GM23338 (cell line): ENCODE measurements at regions not wholly inside any gene's neighbourhood (a gene's known extent, or its start where the extent isn't known, plus 50 kb on each side); places are given as distances from the start of the nearest gene placed in this dataset.

ENCODE experiments used
- ATAC-seq: fragments of 200-7000 bp; cut with Tn5 transposase; 3 replicates; pipeline ENCODE4 v1.9.1; 2020
- DNase-seq: peaks from one replicate; pipeline ENCODE4 v3.0.0-alpha.2; 2015; ENCODE audit warnings: low spot score
- H2AFZ ChIP-seq: fragments of 200-600 bp; sonication (generic); 2 replicates; pipeline ENCODE4 v1.8.0; 2016; ENCODE audit warnings: antibody characterized with exemption, mild to moderate bottlenecking, moderate library complexity
- H3F3A ChIP-seq: fragments of 200-600 bp; sonication (generic); replicated peaks from 2 replicates; pipeline ENCODE4 v1.8.0; 2017; ENCODE audit warnings: antibody characterized with exemption, mixed run types, low read depth
- H3K27ac ChIP-seq: fragments of 200-600 bp; sonication (generic); 2 replicates; pipeline ENCODE4 v1.6.1; 2016; ENCODE audit warnings: low read depth
- H3K27me3 ChIP-seq: fragments of 200-600 bp; sonication (generic); 2 replicates; pipeline ENCODE4 v1.8.0; 2016; ENCODE audit warnings: mild to moderate bottlenecking, mixed run types, moderate library complexity; ENCODE audit not compliant: insufficient read depth
- H3K36me3 ChIP-seq: fragments of 200-600 bp; sonication (generic); 2 replicates; pipeline ENCODE4 v1.8.0; 2016; ENCODE audit warnings: mild to moderate bottlenecking; ENCODE audit not compliant: insufficient read depth
- H3K4me1 ChIP-seq: fragments of 200-600 bp; sonication (generic); 2 replicates; pipeline ENCODE4 v1.8.0; 2016; ENCODE audit warnings: mild to moderate bottlenecking, moderate library complexity; ENCODE audit not compliant: insufficient read depth
- H3K4me2 ChIP-seq: fragments of 200-600 bp; sonication (generic); 2 replicates; pipeline ENCODE4 v1.7.1; 2017; ENCODE audit warnings: mixed run types
- H3K4me3 ChIP-seq: fragments of 200-600 bp; sonication (generic); 2 replicates; pipeline ENCODE4 v1.6.1; 2016; ENCODE audit warnings: mixed run types
- H3K79me2 ChIP-seq: fragments of 200-600 bp; sonication (generic); replicated peaks from 2 replicates; pipeline ENCODE4 v1.8.0; 2017; ENCODE audit warnings: mild to moderate bottlenecking; ENCODE audit not compliant: insufficient read depth
- H3K9me2 ChIP-seq: fragments of 200-600 bp; sonication (generic); 2 replicates; pipeline ENCODE4 v1.8.0; 2017; ENCODE audit not compliant: insufficient read depth
- H4K20me1 ChIP-seq: fragments of 200-600 bp; sonication (generic); replicated peaks from 2 replicates; pipeline ENCODE4 v1.8.0; 2017; ENCODE audit warnings: mild to moderate bottlenecking; ENCODE audit not compliant: insufficient read depth
- H3K27ac Mint-ChIP-seq: 2 replicates; pipeline ENCODE4 v1.8.0; 2020; ENCODE audit warnings: inconsistent platforms, mild to moderate bottlenecking, moderate library complexity, mixed read lengths
- H3K27me3 Mint-ChIP-seq: 3 replicates; pipeline ENCODE4 v1.8.0; 2022; ENCODE audit warnings: low read depth, mild to moderate bottlenecking, moderate library complexity, mixed read lengths, inconsistent platforms; ENCODE audit not compliant: insufficient read depth, poor library complexity
- H3K36me3 Mint-ChIP-seq: 3 replicates; pipeline ENCODE4 v1.8.0; 2021; ENCODE audit warnings: low read depth, mild to moderate bottlenecking, inconsistent platforms, moderate library complexity, mixed read lengths
- H3K4me1 Mint-ChIP-seq: 3 replicates; pipeline ENCODE4 v1.8.0; 2020; ENCODE audit warnings: mild to moderate bottlenecking, inconsistent platforms, mixed read lengths
- H3K4me3 Mint-ChIP-seq: 3 replicates; pipeline ENCODE4 v1.8.0; 2021; ENCODE audit warnings: moderate library complexity, mild to moderate bottlenecking, inconsistent platforms, mixed read lengths
- H3K9me3 Mint-ChIP-seq: 3 replicates; pipeline ENCODE4 v1.8.0; 2020; ENCODE audit warnings: moderate library complexity, mild to moderate bottlenecking, inconsistent platforms, mixed read lengths
- CREB1 ChIP-seq: fragments of 250-450 bp; sonication (Bioruptor Pico); IDR thresholded peaks from 2 replicates; pipeline ENCODE4 v1.5.0; 2020; ENCODE audit warnings: low read depth, mild to moderate bottlenecking, moderate library complexity
- ETS1 ChIP-seq: IDR thresholded peaks from 2 replicates; pipeline ENCODE4 v1.6.1; 2016; ENCODE audit warnings: antibody characterized with exemption
- EZH2 ChIP-seq: fragments of 200-600 bp; sonication (generic); IDR thresholded peaks from one replicate; pipeline ENCODE4 v1.8.0; 2017; ENCODE audit warnings: antibody characterized with exemption, mild to moderate bottlenecking, low read depth; ENCODE audit not compliant: unreplicated experiment
- EZH2phosphoT487 ChIP-seq: fragments of 200-600 bp; sonication (generic); IDR thresholded peaks from one replicate; pipeline ENCODE4 v1.8.1; 2018; ENCODE audit warnings: antibody characterized with exemption; ENCODE audit not compliant: unreplicated experiment
- JUNB ChIP-seq: IDR thresholded peaks from one replicate; pipeline ENCODE4 v1.6.1; 2016; ENCODE audit warnings: antibody characterized with exemption; ENCODE audit not compliant: unreplicated experiment
- NANOG ChIP-seq: IDR thresholded peaks from 2 replicates; pipeline ENCODE4 v1.6.1; 2016; ENCODE audit warnings: antibody characterized with exemption, borderline replicate concordance
- POLR2AphosphoS5 ChIP-seq: IDR thresholded peaks from 2 replicates; pipeline ENCODE4 v1.6.1; 2016; ENCODE audit warnings: antibody characterized with exemption, low read depth
- ZNF331 ChIP-seq: fragments of 250-450 bp; sonication (Bioruptor Pico); IDR thresholded peaks from 2 replicates; pipeline ENCODE4 v1.5.0; 2020; ENCODE audit warnings: low read depth, mild to moderate bottlenecking, moderate library complexity
- ZNF462 ChIP-seq: fragments of 250-450 bp; sonication (Bioruptor Pico); IDR thresholded peaks from 2 replicates; pipeline ENCODE4 v1.5.0; 2020; ENCODE audit warnings: mild to moderate bottlenecking, moderate library complexity
- TF ChIP-seq, protein P1 (sequence below): IDR thresholded peaks from one replicate; pipeline ENCODE4 v1.6.1; 2018; ENCODE audit warnings: antibody characterized with exemption; ENCODE audit not compliant: unreplicated experiment

DNA sequence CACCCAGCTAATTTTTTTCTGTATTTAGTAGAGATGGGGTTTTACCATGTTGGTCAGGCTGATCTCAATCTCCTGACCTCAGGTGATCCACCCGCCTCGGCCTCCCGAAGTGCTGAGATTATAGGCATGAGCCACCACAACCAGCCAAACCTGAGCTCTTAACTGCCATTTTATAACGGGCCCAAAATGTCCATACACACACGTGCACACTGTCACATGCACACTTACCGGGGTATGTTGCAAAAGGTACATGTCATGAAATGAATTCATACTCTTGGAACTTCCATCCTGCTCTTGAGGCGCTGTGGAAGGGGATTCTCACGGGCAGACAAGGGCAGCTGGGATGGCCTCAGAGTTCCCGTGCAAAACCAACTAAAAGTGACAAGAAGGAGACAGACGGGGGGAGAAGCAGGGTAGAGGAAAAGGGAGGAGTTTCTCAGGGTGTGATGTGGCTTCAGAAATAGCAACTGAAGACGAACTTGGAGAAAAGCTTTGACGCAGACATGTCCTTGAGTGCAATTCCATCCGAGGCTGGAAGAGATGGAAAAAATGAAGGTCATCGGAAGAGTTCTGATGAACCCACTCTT, 110.9 kb downstream of the BDH1 start (continued):
- TF ChIP-seq, protein P1, sequence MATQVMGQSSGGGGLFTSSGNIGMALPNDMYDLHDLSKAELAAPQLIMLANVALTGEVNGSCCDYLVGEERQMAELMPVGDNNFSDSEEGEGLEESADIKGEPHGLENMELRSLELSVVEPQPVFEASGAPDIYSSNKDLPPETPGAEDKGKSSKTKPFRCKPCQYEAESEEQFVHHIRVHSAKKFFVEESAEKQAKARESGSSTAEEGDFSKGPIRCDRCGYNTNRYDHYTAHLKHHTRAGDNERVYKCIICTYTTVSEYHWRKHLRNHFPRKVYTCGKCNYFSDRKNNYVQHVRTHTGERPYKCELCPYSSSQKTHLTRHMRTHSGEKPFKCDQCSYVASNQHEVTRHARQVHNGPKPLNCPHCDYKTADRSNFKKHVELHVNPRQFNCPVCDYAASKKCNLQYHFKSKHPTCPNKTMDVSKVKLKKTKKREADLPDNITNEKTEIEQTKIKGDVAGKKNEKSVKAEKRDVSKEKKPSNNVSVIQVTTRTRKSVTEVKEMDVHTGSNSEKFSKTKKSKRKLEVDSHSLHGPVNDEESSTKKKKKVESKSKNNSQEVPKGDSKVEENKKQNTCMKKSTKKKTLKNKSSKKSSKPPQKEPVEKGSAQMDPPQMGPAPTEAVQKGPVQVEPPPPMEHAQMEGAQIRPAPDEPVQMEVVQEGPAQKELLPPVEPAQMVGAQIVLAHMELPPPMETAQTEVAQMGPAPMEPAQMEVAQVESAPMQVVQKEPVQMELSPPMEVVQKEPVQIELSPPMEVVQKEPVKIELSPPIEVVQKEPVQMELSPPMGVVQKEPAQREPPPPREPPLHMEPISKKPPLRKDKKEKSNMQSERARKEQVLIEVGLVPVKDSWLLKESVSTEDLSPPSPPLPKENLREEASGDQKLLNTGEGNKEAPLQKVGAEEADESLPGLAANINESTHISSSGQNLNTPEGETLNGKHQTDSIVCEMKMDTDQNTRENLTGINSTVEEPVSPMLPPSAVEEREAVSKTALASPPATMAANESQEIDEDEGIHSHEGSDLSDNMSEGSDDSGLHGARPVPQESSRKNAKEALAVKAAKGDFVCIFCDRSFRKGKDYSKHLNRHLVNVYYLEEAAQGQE = no peak
- TF ChIP-seq EZH2 (no peak), CREB1 (CRISPR knock-in tag) (no peak)

DNA sequence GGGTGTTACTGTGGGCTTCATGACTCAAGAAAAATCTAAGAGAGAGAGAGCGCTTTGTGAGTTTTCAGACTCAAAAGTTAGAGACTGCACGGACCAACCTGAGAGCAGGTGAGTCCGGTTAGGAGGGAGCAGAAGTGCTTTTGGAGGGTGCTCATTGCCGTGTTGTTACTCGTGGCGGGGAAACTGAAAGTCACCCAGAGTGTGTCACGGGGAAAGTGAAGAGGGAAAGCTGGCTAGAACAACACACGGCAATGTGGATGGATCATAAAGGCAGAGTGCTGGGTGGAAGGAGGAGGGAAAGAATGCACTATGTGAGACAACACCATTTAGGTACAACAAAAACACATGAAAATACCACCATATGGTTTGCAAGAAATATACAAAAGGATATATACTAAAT, 112.3 kb downstream of the BDH1 start:
- H2AFZ ChIP-seq = no peak overlapping the region
- no peak overlapping the region for H3K4me3 ChIP-seq
- Mint-ChIP-seq H3K27me3 (peaks cover 9% of the 10 kb centered on the region), H3K36me3 (no peaks in the 10 kb centered on the region; the same call in 2 of the 3 replicates), H3K4me1 (peaks cover 6% of the 10 kb centered on the region; the same call in 2 of the 3 replicates), H3K27ac (no peak overlapping the region), H3K4me3 (no peak overlapping the region), H3K9me3 (no peaks in the 10 kb centered on the region)
- no peaks in the 10 kb centered on the region for H3K79me2 ChIP-seq
- peaks cover 2% of the 10 kb centered on the region; the same call in 1 of the 2 replicates for H3K4me1 ChIP-seq
- H3K4me2 ChIP-seq = no peak overlapping the region
- H3K9me2 ChIP-seq = peaks cover 8% of the 10 kb centered on the region; the same call in 1 of the 2 replicates
- DNase-seq (no peak), ATAC-seq (no peak)
- no peaks in the 10 kb centered on the region for H3K27me3 ChIP-seq
- H3K27ac ChIP-seq = no peak overlapping the region
- TF ChIP-seq ZNF331 (no peak), JUNB (no peak), ETS1 (no peak), ZNF462 (CRISPR knock-in tag) (no peak), EZH2phosphoT487 (no peak), POLR2AphosphoS5 (no peak), NANOG (no peak)
- TF ChIP-seq, protein P1 = no peak
- no peaks in the 10 kb centered on the region for H4K20me1 ChIP-seq
- no peaks in the 10 kb centered on the region for H3F3A ChIP-seq
- no peaks in the 10 kb centered on the region for H3K36me3 ChIP-seq
